Right lobe of liver (tissue), 4 donors: ENCODE measurements at regions not wholly inside any gene's neighbourhood (a gene's known extent, or its start where the extent isn't known, plus 50 kb on each side); places are given as distances from the start of the nearest gene placed in this dataset.

ENCODE experiments used
- CTCF ChIP-seq, 4 donors: fragments of 200-600 bp in 3 of 4; fragments of 450-650 bp in 1 of 4; IDR thresholded peaks; one replicate each; pipeline versions ENCODE4 v1.5.1 to v1.8.0; 2016 to 2022; ENCODE audit warnings: antibody characterized with exemption in 4 of 4, mild to moderate bottlenecking in 2 of 4
- POLR2A ChIP-seq: fragments of 450-650 bp; IDR thresholded peaks from one replicate; pipeline ENCODE4 v1.6.1; 2017; ENCODE audit warnings: antibody characterized with exemption, mild to moderate bottlenecking
- donor health status: DM: no; HTN: no; CAD: no.
- donor health status: DM: no; HTN: no; CAD: no.
- donor health status: DM: no; HTN: yes; CAD: no.

- no peak for TF ChIP-seq CTCF (IDR thresholded peaks at IDR 0.05)
- no peak for TF ChIP-seq POLR2A
Measured at GRCh38 chr18:67318651-67319050, 197.9 kb downstream of the DSEL start.
